ENCODE measurements at regions not wholly inside any gene's neighbourhood (a gene's known extent, or its start where the extent isn't known, plus 50 kb on each side); places are given as distances from the start of the nearest gene placed in this dataset.

- TF ChIP-seq POLR2AphosphoS5 (IDR thresholded peaks at IDR 0.05; ENCODE audit: low read depth, low read length) (no peak), SIN3A (IDR thresholded peaks at IDR 0.05; ENCODE audit: borderline replicate concordance, insufficient read depth, low read length) (no peak), TAF1 (IDR thresholded peaks at IDR 0.05; ENCODE audit: borderline replicate concordance, insufficient read depth, low read length) (no peak), FOXP2 (optimal IDR thresholded peaks at IDR 0.05; ENCODE audit: borderline replicate concordance, extremely low read depth, extremely low read length, insufficient read depth) (no peak)
- TF ChIP-seq, protein P1, sequence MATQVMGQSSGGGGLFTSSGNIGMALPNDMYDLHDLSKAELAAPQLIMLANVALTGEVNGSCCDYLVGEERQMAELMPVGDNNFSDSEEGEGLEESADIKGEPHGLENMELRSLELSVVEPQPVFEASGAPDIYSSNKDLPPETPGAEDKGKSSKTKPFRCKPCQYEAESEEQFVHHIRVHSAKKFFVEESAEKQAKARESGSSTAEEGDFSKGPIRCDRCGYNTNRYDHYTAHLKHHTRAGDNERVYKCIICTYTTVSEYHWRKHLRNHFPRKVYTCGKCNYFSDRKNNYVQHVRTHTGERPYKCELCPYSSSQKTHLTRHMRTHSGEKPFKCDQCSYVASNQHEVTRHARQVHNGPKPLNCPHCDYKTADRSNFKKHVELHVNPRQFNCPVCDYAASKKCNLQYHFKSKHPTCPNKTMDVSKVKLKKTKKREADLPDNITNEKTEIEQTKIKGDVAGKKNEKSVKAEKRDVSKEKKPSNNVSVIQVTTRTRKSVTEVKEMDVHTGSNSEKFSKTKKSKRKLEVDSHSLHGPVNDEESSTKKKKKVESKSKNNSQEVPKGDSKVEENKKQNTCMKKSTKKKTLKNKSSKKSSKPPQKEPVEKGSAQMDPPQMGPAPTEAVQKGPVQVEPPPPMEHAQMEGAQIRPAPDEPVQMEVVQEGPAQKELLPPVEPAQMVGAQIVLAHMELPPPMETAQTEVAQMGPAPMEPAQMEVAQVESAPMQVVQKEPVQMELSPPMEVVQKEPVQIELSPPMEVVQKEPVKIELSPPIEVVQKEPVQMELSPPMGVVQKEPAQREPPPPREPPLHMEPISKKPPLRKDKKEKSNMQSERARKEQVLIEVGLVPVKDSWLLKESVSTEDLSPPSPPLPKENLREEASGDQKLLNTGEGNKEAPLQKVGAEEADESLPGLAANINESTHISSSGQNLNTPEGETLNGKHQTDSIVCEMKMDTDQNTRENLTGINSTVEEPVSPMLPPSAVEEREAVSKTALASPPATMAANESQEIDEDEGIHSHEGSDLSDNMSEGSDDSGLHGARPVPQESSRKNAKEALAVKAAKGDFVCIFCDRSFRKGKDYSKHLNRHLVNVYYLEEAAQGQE (IDR thresholded peaks at IDR 0.05; ENCODE audit: insufficient read depth in 1 of 2, low read depth in 2 of 2, low read length in 2 of 2), result no peak
These were observed 60.6 kb upstream of the RREB1 start for GRCh38 chr6:7047128-7047527.
